SK-MEL-5 (cell line): ENCODE measurements at regions not wholly inside any gene's neighbourhood (a gene's known extent, or its start where the extent isn't known, plus 50 kb on each side); places are given as distances from the start of the nearest gene placed in this dataset.
"Not testable (repeated sequence)": the region's sequence is repeated elsewhere in the genome, so short reads cannot be mapped to it uniquely, and the experiment has no call there.

Source experiments
- DNase-seq: peaks from one replicate; pipeline ENCODE4 v3.0.0-alpha.2; 2016; ENCODE audit warnings: low read depth, low spot score
- in situ Hi-C: cut with HindIII; loops from 2 replicates; pipeline ENCODE4 v1.10.0; 2016; ENCODE audit warnings: low sequenced_read_pairs, high pct_unique_total_duplicates, low pct_unique_long_range_greater_than_20kb

GRCh38 chrX:137646472-137646871 lies 80.5 kb downstream of the ZIC3 start:
- in situ Hi-C loops = no loop called here
- no peak for DNase-seq

GRCh38 chrX:137651647-137652046 lies 85.7 kb downstream of the ZIC3 start:
- in situ Hi-C loops = no loop called here
- DNase-seq = no peak

GRCh38 chrX:137652086-137652485 lies 86.2 kb downstream of the ZIC3 start:
- in situ Hi-C loops = no loop called here
- no peak for DNase-seq

- DNase-seq = no peak
- in situ Hi-C loops = no loop called here
Measured at GRCh38 chrX:137654481-137654880, 88.6 kb downstream of the ZIC3 start.

- in situ Hi-C loops = no loop called here
- no peak for DNase-seq
Measured at GRCh38 chrX:137667776-137668175, 101.8 kb downstream of the ZIC3 start.

GRCh38 chrX:137684591-137684990 lies 118.7 kb downstream of the ZIC3 start:
- in situ Hi-C loops = no loop called here
- DNase-seq = no peak

- DNase-seq = no peak
- in situ Hi-C loops = no loop called here
Measured at GRCh38 chrX:137695417-137695816, 129.5 kb downstream of the ZIC3 start.

GRCh38 chrX:137707348-137707747 lies 141.4 kb downstream of the ZIC3 start:
- no peak for DNase-seq
- in situ Hi-C loops = no loop called here

GRCh38 chrX:137742846-137743245 lies 176.9 kb downstream of the ZIC3 start:
- in situ Hi-C loops = no loop called here
- no peak for DNase-seq

GRCh38 chrX:137743414-137743813 lies 177.5 kb downstream of the ZIC3 start:
- in situ Hi-C loops = no loop called here
- no peak for DNase-seq

- no peak for DNase-seq
- in situ Hi-C loops = no loop called here
Measured at GRCh38 chrX:137746289-137746688, 180.4 kb downstream of the ZIC3 start.

GRCh38 chrX:137747244-137748043 lies 181.5 kb downstream of the ZIC3 start:
- no peak for DNase-seq
- in situ Hi-C loops = no loop called here

- DNase-seq = no peak
- in situ Hi-C loops = no loop called here
Measured at GRCh38 chrX:137748827-137749226, 182.9 kb downstream of the ZIC3 start.

- in situ Hi-C loops = no loop called here
- no peak for DNase-seq
Measured at GRCh38 chrX:137749246-137749645, 183.3 kb downstream of the ZIC3 start.

GRCh38 chrX:137771537-137771936 lies 205.6 kb downstream of the ZIC3 start:
- in situ Hi-C loops = no loop called here
- DNase-seq = no peak

GRCh38 chrX:137792214-137792613 lies 226.3 kb downstream of the ZIC3 start:
- in situ Hi-C loops = no loop called here
- DNase-seq = no peak

GRCh38 chrX:137797926-137798325 lies 232.0 kb downstream of the ZIC3 start:
- DNase-seq, in situ Hi-C loops: not testable (repeated sequence)

GRCh38 chrX:137823257-137823656 lies 257.3 kb downstream of the ZIC3 start:
- no peak for DNase-seq
- in situ Hi-C loops = no loop called here

GRCh38 chrX:137847376-137847775 lies 281.4 kb downstream of the ZIC3 start:
- DNase-seq = no peak
- in situ Hi-C loops = no loop called here
